GM23338 (cell line): ENCODE measurements at regions not wholly inside any gene's neighbourhood (a gene's known extent, or its start where the extent isn't known, plus 50 kb on each side); places are given as distances from the start of the nearest gene placed in this dataset.

Experiments used
- ATAC-seq: fragments of 200-7000 bp; cut with Tn5 transposase; 3 replicates; pipeline ENCODE4 v1.9.1; 2020
- DNase-seq: peaks from one replicate; pipeline ENCODE4 v3.0.0-alpha.2; 2015; ENCODE audit warnings: low spot score
- H2AFZ ChIP-seq: fragments of 200-600 bp; sonication (generic); 2 replicates; pipeline ENCODE4 v1.8.0; 2016; ENCODE audit warnings: antibody characterized with exemption, mild to moderate bottlenecking, moderate library complexity
- H3F3A ChIP-seq: fragments of 200-600 bp; sonication (generic); replicated peaks from 2 replicates; pipeline ENCODE4 v1.8.0; 2017; ENCODE audit warnings: antibody characterized with exemption, mixed run types, low read depth
- H3K27ac ChIP-seq: fragments of 200-600 bp; sonication (generic); 2 replicates; pipeline ENCODE4 v1.6.1; 2016; ENCODE audit warnings: low read depth
- H3K27me3 ChIP-seq: fragments of 200-600 bp; sonication (generic); 2 replicates; pipeline ENCODE4 v1.8.0; 2016; ENCODE audit warnings: mild to moderate bottlenecking, mixed run types, moderate library complexity; ENCODE audit not compliant: insufficient read depth
- H3K36me3 ChIP-seq: fragments of 200-600 bp; sonication (generic); 2 replicates; pipeline ENCODE4 v1.8.0; 2016; ENCODE audit warnings: mild to moderate bottlenecking; ENCODE audit not compliant: insufficient read depth
- H3K4me1 ChIP-seq: fragments of 200-600 bp; sonication (generic); 2 replicates; pipeline ENCODE4 v1.8.0; 2016; ENCODE audit warnings: mild to moderate bottlenecking, moderate library complexity; ENCODE audit not compliant: insufficient read depth
- H3K4me2 ChIP-seq: fragments of 200-600 bp; sonication (generic); 2 replicates; pipeline ENCODE4 v1.7.1; 2017; ENCODE audit warnings: mixed run types
- H3K4me3 ChIP-seq: fragments of 200-600 bp; sonication (generic); 2 replicates; pipeline ENCODE4 v1.6.1; 2016; ENCODE audit warnings: mixed run types
- H3K79me2 ChIP-seq: fragments of 200-600 bp; sonication (generic); replicated peaks from 2 replicates; pipeline ENCODE4 v1.8.0; 2017; ENCODE audit warnings: mild to moderate bottlenecking; ENCODE audit not compliant: insufficient read depth
- H3K9me2 ChIP-seq: fragments of 200-600 bp; sonication (generic); 2 replicates; pipeline ENCODE4 v1.8.0; 2017; ENCODE audit not compliant: insufficient read depth
- H4K20me1 ChIP-seq: fragments of 200-600 bp; sonication (generic); replicated peaks from 2 replicates; pipeline ENCODE4 v1.8.0; 2017; ENCODE audit warnings: mild to moderate bottlenecking; ENCODE audit not compliant: insufficient read depth
- H3K27ac Mint-ChIP-seq: 2 replicates; pipeline ENCODE4 v1.8.0; 2020; ENCODE audit warnings: inconsistent platforms, mild to moderate bottlenecking, moderate library complexity, mixed read lengths
- H3K27me3 Mint-ChIP-seq: 3 replicates; pipeline ENCODE4 v1.8.0; 2022; ENCODE audit warnings: low read depth, mild to moderate bottlenecking, moderate library complexity, mixed read lengths, inconsistent platforms; ENCODE audit not compliant: insufficient read depth, poor library complexity
- H3K36me3 Mint-ChIP-seq: 3 replicates; pipeline ENCODE4 v1.8.0; 2021; ENCODE audit warnings: low read depth, mild to moderate bottlenecking, inconsistent platforms, moderate library complexity, mixed read lengths
- H3K4me1 Mint-ChIP-seq: 3 replicates; pipeline ENCODE4 v1.8.0; 2020; ENCODE audit warnings: mild to moderate bottlenecking, inconsistent platforms, mixed read lengths
- H3K4me3 Mint-ChIP-seq: 3 replicates; pipeline ENCODE4 v1.8.0; 2021; ENCODE audit warnings: moderate library complexity, mild to moderate bottlenecking, inconsistent platforms, mixed read lengths
- H3K9me3 Mint-ChIP-seq: 3 replicates; pipeline ENCODE4 v1.8.0; 2020; ENCODE audit warnings: moderate library complexity, mild to moderate bottlenecking, inconsistent platforms, mixed read lengths
- CREB1 ChIP-seq: fragments of 250-450 bp; sonication (Bioruptor Pico); IDR thresholded peaks from 2 replicates; pipeline ENCODE4 v1.5.0; 2020; ENCODE audit warnings: low read depth, mild to moderate bottlenecking, moderate library complexity
- EZH2 ChIP-seq: fragments of 200-600 bp; sonication (generic); IDR thresholded peaks from one replicate; pipeline ENCODE4 v1.8.0; 2017; ENCODE audit warnings: antibody characterized with exemption, mild to moderate bottlenecking, low read depth; ENCODE audit not compliant: unreplicated experiment
- EZH2phosphoT487 ChIP-seq: fragments of 200-600 bp; sonication (generic); IDR thresholded peaks from one replicate; pipeline ENCODE4 v1.8.1; 2018; ENCODE audit warnings: antibody characterized with exemption; ENCODE audit not compliant: unreplicated experiment
- JUNB ChIP-seq: IDR thresholded peaks from one replicate; pipeline ENCODE4 v1.6.1; 2016; ENCODE audit warnings: antibody characterized with exemption; ENCODE audit not compliant: unreplicated experiment
- NANOG ChIP-seq: IDR thresholded peaks from 2 replicates; pipeline ENCODE4 v1.6.1; 2016; ENCODE audit warnings: antibody characterized with exemption, borderline replicate concordance
- POLR2AphosphoS5 ChIP-seq: IDR thresholded peaks from 2 replicates; pipeline ENCODE4 v1.6.1; 2016; ENCODE audit warnings: antibody characterized with exemption, low read depth
- STAT1 ChIP-seq: IDR thresholded peaks from one replicate; pipeline ENCODE4 v1.6.1; 2016; ENCODE audit warnings: antibody characterized with exemption; ENCODE audit not compliant: unreplicated experiment
- ZNF114 ChIP-seq: fragments of 250-450 bp; sonication (Bioruptor Pico); IDR thresholded peaks from 2 replicates; pipeline ENCODE4 v1.5.0; 2020; ENCODE audit warnings: mild to moderate bottlenecking, moderate library complexity
- ZNF331 ChIP-seq: fragments of 250-450 bp; sonication (Bioruptor Pico); IDR thresholded peaks from 2 replicates; pipeline ENCODE4 v1.5.0; 2020; ENCODE audit warnings: low read depth, mild to moderate bottlenecking, moderate library complexity
- TF ChIP-seq, protein P1 (sequence below), 2 experiments: fragments of 200-600 bp in 1 of 2; sonication (generic) in 1 of 2; conservative IDR thresholded peaks; 2 replicates each; pipeline versions ENCODE4 v1.5.1 to v1.6.1; 2016 to 2017; ENCODE audit warnings: antibody characterized with exemption in 2 of 2, low read depth in 2 of 2, mild to moderate bottlenecking in 2 of 2, moderate library complexity in 1 of 2
- TF ChIP-seq, protein P2 (sequence below): IDR thresholded peaks from 2 replicates; pipeline ENCODE4 v1.6.1; 2016; ENCODE audit warnings: antibody characterized with exemption
- TF ChIP-seq, protein P3 (sequence below): IDR thresholded peaks from one replicate; pipeline ENCODE4 v1.6.1; 2018; ENCODE audit warnings: antibody characterized with exemption; ENCODE audit not compliant: unreplicated experiment
- TF ChIP-seq, protein P4 (sequence below): fragments of 250-450 bp; sonication (Bioruptor Pico); IDR thresholded peaks from 2 replicates; pipeline ENCODE4 v1.5.0; 2020; ENCODE audit warnings: mild to moderate bottlenecking, moderate library complexity

DNA sequence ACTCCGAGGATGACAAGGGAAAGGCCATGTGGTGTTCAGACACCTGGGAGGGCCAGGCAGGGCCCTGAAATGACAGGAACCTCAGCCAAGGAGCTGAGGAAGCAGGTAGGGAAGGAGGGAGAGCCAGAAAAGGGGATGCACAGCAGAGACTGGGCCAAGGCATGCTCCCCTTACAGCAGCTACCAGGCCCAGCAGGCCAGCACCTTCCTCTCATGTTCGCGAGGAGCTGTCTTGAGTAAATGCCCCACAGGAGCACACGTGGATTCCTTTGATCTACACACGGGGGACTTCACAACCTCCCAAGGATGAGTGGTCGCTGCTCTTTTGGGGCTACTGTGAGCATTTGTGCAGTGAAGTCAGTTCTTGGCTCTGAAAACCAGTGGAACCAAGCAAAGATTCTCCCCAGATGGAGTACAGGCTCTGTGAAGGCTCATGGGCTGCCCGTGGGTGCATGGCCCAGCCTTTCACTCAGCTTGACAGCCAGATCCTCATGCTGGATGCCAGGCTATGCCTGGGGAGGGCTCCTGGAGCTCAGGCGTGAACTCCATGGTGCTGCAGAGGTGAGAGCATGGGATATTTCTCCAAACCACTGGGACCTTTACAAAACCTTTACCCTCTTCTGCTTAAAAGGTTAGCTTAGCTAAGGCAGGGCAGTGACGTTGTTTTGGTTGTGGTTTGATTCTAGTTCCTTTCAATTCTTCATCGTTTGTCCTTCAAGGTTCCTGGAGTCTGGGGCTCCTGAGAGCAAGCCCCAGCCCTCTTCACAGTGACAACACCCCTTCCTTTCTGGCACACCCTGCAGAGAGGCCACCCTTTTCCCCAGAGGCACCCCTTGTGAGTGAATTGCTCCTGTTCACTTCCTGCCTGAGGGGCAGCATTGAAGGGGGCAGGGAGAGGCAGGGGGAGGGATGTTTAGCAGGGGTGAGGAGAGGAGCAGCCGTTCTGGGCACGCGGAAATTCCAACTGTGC lies 74.2 kb upstream of the ZPBP start:
- TF ChIP-seq ZNF331 (CRISPR knock-in tag), result no peak
- TF ChIP-seq NANOG, result no peak
- no peak for TF ChIP-seq ZNF114 (CRISPR knock-in tag)
- TF ChIP-seq, protein P1, sequence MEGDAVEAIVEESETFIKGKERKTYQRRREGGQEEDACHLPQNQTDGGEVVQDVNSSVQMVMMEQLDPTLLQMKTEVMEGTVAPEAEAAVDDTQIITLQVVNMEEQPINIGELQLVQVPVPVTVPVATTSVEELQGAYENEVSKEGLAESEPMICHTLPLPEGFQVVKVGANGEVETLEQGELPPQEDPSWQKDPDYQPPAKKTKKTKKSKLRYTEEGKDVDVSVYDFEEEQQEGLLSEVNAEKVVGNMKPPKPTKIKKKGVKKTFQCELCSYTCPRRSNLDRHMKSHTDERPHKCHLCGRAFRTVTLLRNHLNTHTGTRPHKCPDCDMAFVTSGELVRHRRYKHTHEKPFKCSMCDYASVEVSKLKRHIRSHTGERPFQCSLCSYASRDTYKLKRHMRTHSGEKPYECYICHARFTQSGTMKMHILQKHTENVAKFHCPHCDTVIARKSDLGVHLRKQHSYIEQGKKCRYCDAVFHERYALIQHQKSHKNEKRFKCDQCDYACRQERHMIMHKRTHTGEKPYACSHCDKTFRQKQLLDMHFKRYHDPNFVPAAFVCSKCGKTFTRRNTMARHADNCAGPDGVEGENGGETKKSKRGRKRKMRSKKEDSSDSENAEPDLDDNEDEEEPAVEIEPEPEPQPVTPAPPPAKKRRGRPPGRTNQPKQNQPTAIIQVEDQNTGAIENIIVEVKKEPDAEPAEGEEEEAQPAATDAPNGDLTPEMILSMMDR (conservative IDR thresholded peaks at IDR 0.05; ENCODE audit: low read depth in 2 of 2), result no peak
- no peak for TF ChIP-seq EZH2
- TF ChIP-seq, protein P2, sequence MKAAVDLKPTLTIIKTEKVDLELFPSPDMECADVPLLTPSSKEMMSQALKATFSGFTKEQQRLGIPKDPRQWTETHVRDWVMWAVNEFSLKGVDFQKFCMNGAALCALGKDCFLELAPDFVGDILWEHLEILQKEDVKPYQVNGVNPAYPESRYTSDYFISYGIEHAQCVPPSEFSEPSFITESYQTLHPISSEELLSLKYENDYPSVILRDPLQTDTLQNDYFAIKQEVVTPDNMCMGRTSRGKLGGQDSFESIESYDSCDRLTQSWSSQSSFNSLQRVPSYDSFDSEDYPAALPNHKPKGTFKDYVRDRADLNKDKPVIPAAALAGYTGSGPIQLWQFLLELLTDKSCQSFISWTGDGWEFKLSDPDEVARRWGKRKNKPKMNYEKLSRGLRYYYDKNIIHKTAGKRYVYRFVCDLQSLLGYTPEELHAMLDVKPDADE, result no peak
- TF ChIP-seq, protein P3, sequence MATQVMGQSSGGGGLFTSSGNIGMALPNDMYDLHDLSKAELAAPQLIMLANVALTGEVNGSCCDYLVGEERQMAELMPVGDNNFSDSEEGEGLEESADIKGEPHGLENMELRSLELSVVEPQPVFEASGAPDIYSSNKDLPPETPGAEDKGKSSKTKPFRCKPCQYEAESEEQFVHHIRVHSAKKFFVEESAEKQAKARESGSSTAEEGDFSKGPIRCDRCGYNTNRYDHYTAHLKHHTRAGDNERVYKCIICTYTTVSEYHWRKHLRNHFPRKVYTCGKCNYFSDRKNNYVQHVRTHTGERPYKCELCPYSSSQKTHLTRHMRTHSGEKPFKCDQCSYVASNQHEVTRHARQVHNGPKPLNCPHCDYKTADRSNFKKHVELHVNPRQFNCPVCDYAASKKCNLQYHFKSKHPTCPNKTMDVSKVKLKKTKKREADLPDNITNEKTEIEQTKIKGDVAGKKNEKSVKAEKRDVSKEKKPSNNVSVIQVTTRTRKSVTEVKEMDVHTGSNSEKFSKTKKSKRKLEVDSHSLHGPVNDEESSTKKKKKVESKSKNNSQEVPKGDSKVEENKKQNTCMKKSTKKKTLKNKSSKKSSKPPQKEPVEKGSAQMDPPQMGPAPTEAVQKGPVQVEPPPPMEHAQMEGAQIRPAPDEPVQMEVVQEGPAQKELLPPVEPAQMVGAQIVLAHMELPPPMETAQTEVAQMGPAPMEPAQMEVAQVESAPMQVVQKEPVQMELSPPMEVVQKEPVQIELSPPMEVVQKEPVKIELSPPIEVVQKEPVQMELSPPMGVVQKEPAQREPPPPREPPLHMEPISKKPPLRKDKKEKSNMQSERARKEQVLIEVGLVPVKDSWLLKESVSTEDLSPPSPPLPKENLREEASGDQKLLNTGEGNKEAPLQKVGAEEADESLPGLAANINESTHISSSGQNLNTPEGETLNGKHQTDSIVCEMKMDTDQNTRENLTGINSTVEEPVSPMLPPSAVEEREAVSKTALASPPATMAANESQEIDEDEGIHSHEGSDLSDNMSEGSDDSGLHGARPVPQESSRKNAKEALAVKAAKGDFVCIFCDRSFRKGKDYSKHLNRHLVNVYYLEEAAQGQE, result no peak
- no peak for TF ChIP-seq EZH2phosphoT487
- TF ChIP-seq JUNB, result no peak
- TF ChIP-seq, protein P4, sequence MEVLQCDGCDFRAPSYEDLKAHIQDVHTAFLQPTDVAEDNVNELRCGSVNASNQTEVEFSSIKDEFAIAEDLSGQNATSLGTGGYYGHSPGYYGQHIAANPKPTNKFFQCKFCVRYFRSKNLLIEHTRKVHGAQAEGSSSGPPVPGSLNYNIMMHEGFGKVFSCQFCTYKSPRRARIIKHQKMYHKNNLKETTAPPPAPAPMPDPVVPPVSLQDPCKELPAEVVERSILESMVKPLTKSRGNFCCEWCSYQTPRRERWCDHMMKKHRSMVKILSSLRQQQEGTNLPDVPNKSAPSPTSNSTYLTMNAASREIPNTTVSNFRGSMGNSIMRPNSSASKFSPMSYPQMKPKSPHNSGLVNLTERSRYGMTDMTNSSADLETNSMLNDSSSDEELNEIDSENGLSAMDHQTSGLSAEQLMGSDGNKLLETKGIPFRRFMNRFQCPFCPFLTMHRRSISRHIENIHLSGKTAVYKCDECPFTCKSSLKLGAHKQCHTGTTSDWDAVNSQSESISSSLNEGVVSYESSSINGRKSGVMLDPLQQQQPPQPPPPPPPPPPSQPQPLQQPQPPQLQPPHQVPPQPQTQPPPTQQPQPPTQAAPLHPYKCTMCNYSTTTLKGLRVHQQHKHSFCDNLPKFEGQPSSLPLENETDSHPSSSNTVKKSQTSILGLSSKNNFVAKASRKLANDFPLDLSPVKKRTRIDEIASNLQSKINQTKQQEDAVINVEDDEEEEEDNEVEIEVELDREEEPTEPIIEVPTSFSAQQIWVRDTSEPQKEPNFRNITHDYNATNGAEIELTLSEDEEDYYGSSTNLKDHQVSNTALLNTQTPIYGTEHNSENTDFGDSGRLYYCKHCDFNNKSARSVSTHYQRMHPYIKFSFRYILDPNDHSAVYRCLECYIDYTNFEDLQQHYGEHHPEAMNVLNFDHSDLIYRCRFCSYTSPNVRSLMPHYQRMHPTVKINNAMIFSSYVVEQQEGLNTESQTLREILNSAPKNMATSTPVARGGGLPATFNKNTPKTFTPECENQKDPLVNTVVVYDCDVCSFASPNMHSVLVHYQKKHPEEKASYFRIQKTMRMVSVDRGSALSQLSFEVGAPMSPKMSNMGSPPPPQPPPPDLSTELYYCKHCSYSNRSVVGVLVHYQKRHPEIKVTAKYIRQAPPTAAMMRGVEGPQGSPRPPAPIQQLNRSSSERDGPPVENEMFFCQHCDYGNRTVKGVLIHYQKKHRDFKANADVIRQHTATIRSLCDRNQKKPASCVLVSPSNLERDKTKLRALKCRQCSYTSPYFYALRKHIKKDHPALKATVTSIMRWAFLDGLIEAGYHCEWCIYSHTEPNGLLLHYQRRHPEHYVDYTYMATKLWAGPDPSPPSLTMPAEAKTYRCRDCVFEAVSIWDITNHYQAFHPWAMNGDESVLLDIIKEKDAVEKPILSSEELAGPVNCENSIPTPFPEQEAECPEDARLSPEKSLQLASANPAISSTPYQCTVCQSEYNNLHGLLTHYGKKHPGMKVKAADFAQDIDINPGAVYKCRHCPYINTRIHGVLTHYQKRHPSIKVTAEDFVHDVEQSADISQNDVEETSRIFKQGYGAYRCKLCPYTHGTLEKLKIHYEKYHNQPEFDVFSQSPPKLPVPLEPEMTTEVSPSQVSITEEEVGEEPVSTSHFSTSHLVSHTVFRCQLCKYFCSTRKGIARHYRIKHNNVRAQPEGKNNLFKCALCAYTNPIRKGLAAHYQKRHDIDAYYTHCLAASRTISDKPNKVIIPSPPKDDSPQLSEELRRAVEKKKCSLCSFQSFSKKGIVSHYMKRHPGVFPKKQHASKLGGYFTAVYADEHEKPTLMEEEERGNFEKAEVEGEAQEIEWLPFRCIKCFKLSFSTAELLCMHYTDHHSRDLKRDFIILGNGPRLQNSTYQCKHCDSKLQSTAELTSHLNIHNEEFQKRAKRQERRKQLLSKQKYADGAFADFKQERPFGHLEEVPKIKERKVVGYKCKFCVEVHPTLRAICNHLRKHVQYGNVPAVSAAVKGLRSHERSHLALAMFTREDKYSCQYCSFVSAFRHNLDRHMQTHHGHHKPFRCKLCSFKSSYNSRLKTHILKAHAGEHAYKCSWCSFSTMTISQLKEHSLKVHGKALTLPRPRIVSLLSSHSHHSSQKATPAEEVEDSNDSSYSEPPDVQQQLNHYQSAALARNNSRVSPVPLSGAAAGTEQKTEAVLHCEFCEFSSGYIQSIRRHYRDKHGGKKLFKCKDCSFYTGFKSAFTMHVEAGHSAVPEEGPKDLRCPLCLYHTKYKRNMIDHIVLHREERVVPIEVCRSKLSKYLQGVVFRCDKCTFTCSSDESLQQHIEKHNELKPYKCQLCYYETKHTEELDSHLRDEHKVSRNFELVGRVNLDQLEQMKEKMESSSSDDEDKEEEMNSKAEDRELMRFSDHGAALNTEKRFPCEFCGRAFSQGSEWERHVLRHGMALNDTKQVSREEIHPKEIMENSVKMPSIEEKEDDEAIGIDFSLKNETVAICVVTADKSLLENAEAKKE (CRISPR knock-in tag), result no peak
- TF ChIP-seq CREB1 (CRISPR knock-in tag), result no peak
- TF ChIP-seq STAT1, result no peak
- TF ChIP-seq POLR2AphosphoS5, result no peak
- Mint-ChIP-seq H3K27me3 (peaks cover 2% of the 10 kb centered on the region), H3K4me3 (no peak overlapping the region), H3K4me1 (no peaks in the 10 kb centered on the region; the same call in 2 of the 3 replicates), H3K36me3 (no peaks in the 10 kb centered on the region; the same call in 2 of the 3 replicates), H3K27ac (no peak overlapping the region), H3K9me3 (no peaks in the 10 kb centered on the region)
- no peaks in the 10 kb centered on the region for H4K20me1 ChIP-seq
- DNase-seq (no peak), ATAC-seq (no peak)
- no peak overlapping the region for H3K4me3 ChIP-seq
- no peaks in the 10 kb centered on the region for H3K27me3 ChIP-seq
- no peaks in the 10 kb centered on the region for H3K36me3 ChIP-seq
- no peaks in the 10 kb centered on the region for H3F3A ChIP-seq
- no peaks in the 10 kb centered on the region for H3K4me1 ChIP-seq
- no peak overlapping the region for H3K27ac ChIP-seq
- H3K9me2 ChIP-seq, result no peaks in the 10 kb centered on the region
- no peaks in the 10 kb centered on the region for H3K79me2 ChIP-seq
- H3K4me2 ChIP-seq, result no peak overlapping the region
- H2AFZ ChIP-seq, result peak overlapping the region; percentile 76; the same call in 1 of the 2 replicates
